Activated naive CD4-positive, alpha-beta T cell treated with anti-CD3 and anti-CD28 coated beads, Interleukin-2, amount 50 U/mL, for 72 hours (primary cell): ENCODE measurements at regions not wholly inside any gene's neighbourhood (a gene's known extent, or its start where the extent isn't known, plus 50 kb on each side); places are given as distances from the start of the nearest gene placed in this dataset.
"Not testable (repeated sequence)": the region's sequence is repeated elsewhere in the genome, so short reads cannot be mapped to it uniquely, and the experiment has no call there.

ENCODE experiments used
- ATAC-seq, 2 donors: fragments of 150-1000 bp; cut with Tn5 transposase; 2 replicates each; pipeline ENCODE4 v1.10.0; 2021; ENCODE audit warnings: mild to moderate bottlenecking in 2 of 2, moderate library complexity in 2 of 2
- DNase-seq, 2 donors: peaks; one replicate each; pipeline ENCODE4 v3.0.0; 2021 to 2022; ENCODE audit warnings: low spot score in 2 of 2
- H3K27ac Mint-ChIP-seq, 2 donors: one replicate each; pipeline ENCODE4 v1.8.0; 2022; ENCODE audit warnings: mild to moderate bottlenecking in 2 of 2, mixed read lengths in 2 of 2
- H3K36me3 Mint-ChIP-seq, 2 donors: one replicate each; pipeline ENCODE4 v1.8.0; 2022; ENCODE audit warnings: mixed read lengths in 2 of 2
- H3K9me3 Mint-ChIP-seq, 2 donors: one replicate each; pipeline ENCODE4 v1.8.0; 2022; ENCODE audit warnings: mixed read lengths in 2 of 2

DNA sequence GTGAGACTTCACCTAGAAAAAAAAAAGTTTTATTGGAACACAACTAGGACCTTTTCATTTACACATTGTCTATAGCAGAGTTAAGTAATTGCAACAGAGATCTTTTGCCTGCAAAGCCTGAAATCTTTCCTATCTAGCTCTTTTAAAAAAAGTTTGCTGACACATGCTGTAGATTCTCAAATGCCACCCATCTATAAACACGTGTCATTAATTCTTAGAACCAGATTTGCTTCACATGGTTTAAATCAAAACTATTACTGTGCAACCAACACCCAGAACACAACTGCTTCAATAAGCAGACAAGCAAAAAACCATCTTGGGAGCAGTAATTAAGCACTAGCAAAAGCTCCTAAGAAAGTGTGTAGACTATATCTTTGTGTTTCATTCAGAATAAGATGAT lies 55.0 kb downstream of the OXSM start:
- H3K36me3 Mint-ChIP-seq = no peaks in the 10 kb centered on the region
- ATAC-seq = no peak
- H3K9me3 Mint-ChIP-seq = no peaks in the 10 kb centered on the region
- H3K27ac Mint-ChIP-seq = no peak overlapping the region
- DNase-seq = no peak

- Mint-ChIP-seq H3K27ac (no peak overlapping the region), H3K36me3 (no peaks in the 10 kb centered on the region), H3K9me3 (peaks cover 0 to 7% of the 10 kb centered on the region in 2 donors)
- DNase-seq (no peak), ATAC-seq (no peak)
Measured at GRCh38 chr3:25846282-25846681, 56.4 kb downstream of the OXSM start.

GRCh38 chr3:25849091-25849490 lies 59.2 kb downstream of the OXSM start:
- DNase-seq = no peak
- peaks cover 0 to 13% of the 10 kb centered on the region in 2 donors for H3K9me3 Mint-ChIP-seq
- no peak overlapping the region for H3K27ac Mint-ChIP-seq
- peaks cover 0 to 8% of the 10 kb centered on the region in 2 donors for H3K36me3 Mint-ChIP-seq
- no peak for ATAC-seq

DNA sequence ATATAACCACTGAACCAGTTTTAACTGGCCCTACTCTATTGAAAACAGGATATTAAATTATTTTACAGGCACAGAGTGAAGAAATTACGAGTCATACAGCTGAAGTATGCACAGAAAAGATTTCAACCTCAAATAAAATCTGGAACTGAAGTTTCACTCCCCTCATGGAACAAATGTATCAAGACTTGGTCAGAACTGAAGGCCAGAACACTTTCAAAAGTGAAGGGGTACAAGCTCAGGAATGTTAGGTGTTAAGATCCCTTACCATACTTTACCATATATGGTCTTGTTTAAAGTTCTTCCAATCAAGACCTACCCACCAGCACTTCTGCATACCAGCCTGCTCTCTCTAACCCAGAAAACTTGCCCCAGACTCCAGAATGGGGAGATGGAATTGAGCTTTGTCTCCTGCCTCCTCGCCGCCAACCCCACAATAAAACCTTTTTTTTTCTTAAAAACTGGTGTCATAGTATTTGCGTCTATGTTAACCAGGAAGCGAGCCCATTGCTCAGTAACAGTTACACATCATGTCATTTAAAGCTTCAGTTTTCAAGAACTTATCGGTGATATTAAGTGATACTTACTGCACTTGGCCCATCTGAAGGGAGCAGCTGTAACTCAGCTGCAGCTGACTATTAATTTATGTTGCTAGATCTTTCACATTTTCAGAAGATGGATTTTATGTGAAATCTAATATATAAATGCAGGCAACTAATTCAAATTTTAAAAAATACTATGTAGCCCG lies 59.9 kb downstream of the OXSM start:
- Mint-ChIP-seq H3K9me3 (peaks cover 0 to 13% of the 10 kb centered on the region in 2 donors), H3K27ac (no peak overlapping the region), H3K36me3 (peaks cover 0 to 8% of the 10 kb centered on the region in 2 donors)
- no peak for DNase-seq
- peak; percentile 40 to 78 for ATAC-seq

- H3K36me3 Mint-ChIP-seq, H3K27ac Mint-ChIP-seq, DNase-seq, ATAC-seq: not testable (repeated sequence)
- H3K9me3 Mint-ChIP-seq = peaks cover 0 to 13% of the 10 kb centered on the region in 2 donors
Measured at GRCh38 chr3:25851693-25852259, 61.9 kb downstream of the OXSM start.

GRCh38 chr3:25854214-25854613 lies 64.3 kb downstream of the OXSM start:
- ATAC-seq = no peak
- Mint-ChIP-seq H3K36me3 (peaks cover 0 to 8% of the 10 kb centered on the region in 2 donors), H3K27ac (no peak overlapping the region), H3K9me3 (peaks cover 0 to 13% of the 10 kb centered on the region in 2 donors)
- no peak for DNase-seq

- DNase-seq (no peak), ATAC-seq (peak in 1 of 2 donors; percentile 56)
- H3K36me3 Mint-ChIP-seq = peaks cover 0 to 8% of the 10 kb centered on the region in 2 donors
- H3K9me3 Mint-ChIP-seq = peaks cover 0 to 13% of the 10 kb centered on the region in 2 donors
- no peak overlapping the region for H3K27ac Mint-ChIP-seq
Measured at GRCh38 chr3:25854635-25855034, 64.7 kb downstream of the OXSM start.

DNA sequence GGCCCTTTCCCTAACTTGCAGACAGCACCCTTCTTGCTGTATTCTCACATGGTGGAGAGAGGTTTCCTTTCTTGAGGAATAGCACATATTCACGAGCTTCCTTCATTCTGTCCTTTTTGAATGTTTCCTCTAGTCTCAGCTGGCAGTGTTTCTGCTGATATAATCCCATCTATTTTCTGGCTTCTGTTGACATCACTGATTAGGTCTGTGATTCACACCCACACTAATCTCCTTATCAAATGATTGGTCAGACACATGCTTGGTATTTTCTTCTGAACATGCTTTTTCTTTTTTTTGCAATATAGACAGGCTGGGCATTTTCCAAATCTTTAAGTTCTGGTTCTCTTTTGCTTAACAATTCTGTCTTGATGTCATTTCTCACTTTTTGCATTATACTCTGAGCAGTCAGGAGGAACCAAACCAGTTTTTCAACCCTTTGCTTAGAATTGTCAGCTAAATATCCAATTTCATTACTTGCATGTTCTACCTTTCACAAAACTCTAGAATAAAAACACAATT lies 65.4 kb downstream of the OXSM start:
- H3K9me3 Mint-ChIP-seq = peaks cover 0 to 13% of the 10 kb centered on the region in 2 donors
- ATAC-seq (no peak), DNase-seq (no peak)
- peaks cover 0 to 8% of the 10 kb centered on the region in 2 donors for H3K36me3 Mint-ChIP-seq
- no peak overlapping the region for H3K27ac Mint-ChIP-seq

GRCh38 chr3:25856902-25857518 lies 67.1 kb downstream of the OXSM start:
- peaks cover 0 to 8% of the 10 kb centered on the region in 2 donors for H3K36me3 Mint-ChIP-seq
- peaks cover 0 to 4% of the 10 kb centered on the region in 2 donors for H3K9me3 Mint-ChIP-seq
- ATAC-seq (peak; percentile 59 to 90), DNase-seq (no peak)
- no peak overlapping the region for H3K27ac Mint-ChIP-seq

GRCh38 chr3:25861566-25861965 lies 71.7 kb downstream of the OXSM start:
- DNase-seq (no peak), ATAC-seq (no peak)
- Mint-ChIP-seq H3K27ac (no peak overlapping the region), H3K36me3 (no peaks in the 10 kb centered on the region), H3K9me3 (no peaks in the 10 kb centered on the region)

- Mint-ChIP-seq H3K27ac (peak overlapping the region in 1 of 2 donors; percentile 39), H3K9me3 (no peaks in the 10 kb centered on the region), H3K36me3 (no peaks in the 10 kb centered on the region)
- DNase-seq = no peak
- ATAC-seq = no peak
Measured at GRCh38 chr3:25863011-25863415, 73.1 kb downstream of the OXSM start.

DNA sequence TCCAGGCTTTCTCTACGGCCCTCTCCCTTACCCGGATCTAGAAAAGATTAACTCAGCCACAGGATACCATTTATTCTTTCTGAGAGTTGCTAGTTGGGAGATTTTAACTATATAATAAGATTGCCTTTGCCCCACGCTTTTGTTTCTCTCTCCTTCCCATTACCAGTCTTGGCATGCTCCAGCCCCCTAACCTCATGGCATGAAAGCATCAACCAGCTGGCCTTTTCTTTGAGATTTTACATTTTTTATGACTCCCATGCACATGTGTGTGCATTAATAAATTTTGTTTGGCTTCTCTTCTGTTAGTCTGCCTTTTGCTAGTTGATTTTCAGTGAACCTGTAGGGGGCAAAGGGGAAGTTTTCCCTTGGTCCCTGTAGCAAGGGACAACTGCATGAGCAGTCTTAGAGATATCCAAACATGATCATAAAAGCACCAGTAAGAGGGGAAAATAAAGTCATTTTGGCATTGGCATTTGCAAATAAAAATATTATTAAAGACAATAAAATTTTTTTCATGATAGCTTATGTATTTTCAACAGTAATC lies 73.6 kb downstream of the OXSM start:
- Mint-ChIP-seq H3K9me3 (no peaks in the 10 kb centered on the region), H3K27ac (no peak overlapping the region), H3K36me3 (no peaks in the 10 kb centered on the region)
- DNase-seq = no peak
- ATAC-seq = no peak

DNA sequence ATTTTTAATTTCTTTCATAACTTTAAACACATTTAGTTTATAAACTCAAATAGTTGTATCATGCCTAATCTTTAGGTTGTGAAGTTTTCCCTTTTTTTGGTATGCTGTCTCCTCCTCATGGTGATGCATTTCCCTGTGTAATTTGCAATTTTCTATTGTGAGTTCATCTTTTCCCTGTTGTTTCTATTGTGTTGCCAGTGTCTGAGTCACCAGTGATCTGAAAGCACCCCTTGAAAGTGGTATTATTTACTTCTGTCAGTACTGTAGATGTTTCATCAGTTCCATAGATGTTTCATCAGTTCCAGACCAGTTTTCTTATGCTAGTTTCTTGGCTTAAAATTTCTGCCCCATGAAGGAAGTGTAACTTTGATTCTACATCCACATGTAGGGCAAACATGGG lies 80.6 kb downstream of the OXSM start:
- Mint-ChIP-seq H3K36me3 (peaks cover 0 to 6% of the 10 kb centered on the region in 2 donors), H3K27ac (no peak overlapping the region), H3K9me3 (peaks cover 0 to 4% of the 10 kb centered on the region in 2 donors)
- DNase-seq = no peak
- peak in 1 of 2 donors; percentile 92 for ATAC-seq

GRCh38 chr3:25872200-25872877 lies 82.4 kb downstream of the OXSM start:
- peak in 1 of 2 donors; percentile 58 for ATAC-seq

GRCh38 chr3:25883492-25883891 lies 93.6 kb downstream of the OXSM start:
- no peak overlapping the region for H3K27ac Mint-ChIP-seq
- no peaks in the 10 kb centered on the region for H3K9me3 Mint-ChIP-seq
- no peak for ATAC-seq

More at GRCh38 chr3:25872200-25872877, 82.4 kb downstream of the OXSM start:
- DNase-seq = no peak
- no peak overlapping the region for H3K27ac Mint-ChIP-seq
- peaks cover 0 to 4% of the 10 kb centered on the region in 2 donors for H3K9me3 Mint-ChIP-seq
- peaks cover 0 to 6% of the 10 kb centered on the region in 2 donors for H3K36me3 Mint-ChIP-seq

GRCh38 chr3:25884981-25885380 lies 95.1 kb downstream of the OXSM start:
- ATAC-seq (no peak), DNase-seq (no peak)
- Mint-ChIP-seq H3K27ac (no peak overlapping the region), H3K9me3 (no peaks in the 10 kb centered on the region), H3K36me3 (no peaks in the 10 kb centered on the region)

More at GRCh38 chr3:25883492-25883891, 93.6 kb downstream of the OXSM start:
- DNase-seq = no peak
- H3K36me3 Mint-ChIP-seq = no peaks in the 10 kb centered on the region
